OCI-LY1 (cell line): ENCODE measurements at regions not wholly inside any gene's neighbourhood (a gene's known extent, or its start where the extent isn't known, plus 50 kb on each side); places are given as distances from the start of the nearest gene placed in this dataset.

ENCODE experiments used
- CTCF ChIP-seq: fragments of 200-600 bp; sonication (generic), shearing (Covaris generic); IDR thresholded peaks from 2 replicates; pipeline ENCODE4 v1.5.1; 2017; ENCODE audit warnings: mild to moderate bottlenecking, antibody characterized with exemption, low read length, moderate library complexity, mixed read lengths
- EZH2 ChIP-seq: fragments of 200-600 bp; sonication (generic), shearing (Covaris generic); IDR thresholded peaks from 2 replicates; pipeline ENCODE4 v1.8.0; 2017; ENCODE audit warnings: borderline replicate concordance, mixed run types, mild to moderate bottlenecking, antibody characterized with exemption, low read length, moderate library complexity, mixed read lengths

- TF ChIP-seq EZH2 (no peak), CTCF (no peak)
These were observed 291.4 kb downstream of the FSCB start for GRCh38 chr14:44215660-44216059.
